ENCODE measurements at regions not wholly inside any gene's neighbourhood (a gene's known extent, or its start where the extent isn't known, plus 50 kb on each side); places are given as distances from the start of the nearest gene placed in this dataset.

- H3K4me3 ChIP-seq (ENCODE audit: low read length): no peak overlapping the region
- no peak for DNase-seq (ENCODE audit: low read depth, low spot score)
Measured at GRCh38 chrX:121102101-121102500, 54.7 kb downstream of the GLUD2 start.

- H3K4me3 ChIP-seq (ENCODE audit: low read length): no peak overlapping the region
- DNase-seq (ENCODE audit: low read depth, low spot score): no peak
Measured at GRCh38 chrX:121103381-121103780, 56.0 kb downstream of the GLUD2 start.

- DNase-seq (ENCODE audit: low read depth, low spot score): no peak
- H3K4me3 ChIP-seq (ENCODE audit: low read length): no peak overlapping the region
Measured at GRCh38 chrX:121106484-121107235, 59.2 kb downstream of the GLUD2 start.

DNA sequence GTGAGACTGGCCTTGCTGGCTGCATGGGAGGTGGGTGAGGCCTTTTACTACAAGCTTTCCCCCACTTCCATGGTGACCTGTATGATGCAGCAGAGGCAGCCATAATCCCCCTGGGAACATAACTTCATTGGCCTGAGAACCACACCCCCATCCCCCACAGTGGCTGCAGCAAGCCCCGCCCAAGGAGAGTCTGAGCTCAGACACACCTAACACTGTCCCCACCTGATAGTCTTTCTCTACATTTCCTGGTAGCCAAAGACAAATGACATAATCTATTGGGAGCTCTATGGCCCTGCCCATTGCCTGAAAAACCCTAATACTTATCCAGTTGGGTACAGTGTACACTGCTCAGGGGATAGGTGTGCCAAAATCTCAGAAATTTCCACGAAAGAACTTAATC is 62.6 kb downstream of the GLUD2 start:
- DNase-seq (ENCODE audit: low read depth, low spot score): no peak
- H3K4me3 ChIP-seq (ENCODE audit: low read length): no peak overlapping the region

DNA sequence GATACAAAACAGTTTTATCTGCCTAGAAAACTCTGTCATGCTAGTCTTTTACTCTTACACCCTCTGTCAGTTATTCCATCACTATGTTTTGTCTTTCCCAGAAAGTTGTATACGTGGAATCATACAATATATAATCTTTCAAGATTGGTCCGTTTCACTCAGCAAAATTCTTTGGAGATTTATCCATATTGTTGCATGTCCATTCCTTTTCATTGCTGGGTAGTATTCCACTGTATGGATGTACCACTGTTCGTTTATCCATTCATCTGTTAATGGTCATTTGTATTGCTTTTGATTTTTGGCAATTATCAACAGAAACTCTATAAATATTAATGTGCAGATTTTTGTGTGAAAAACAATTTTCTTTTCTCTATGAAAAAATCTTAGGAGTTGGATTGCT is 63.1 kb downstream of the GLUD2 start:
- DNase-seq (ENCODE audit: low read depth, low spot score): no peak
- H3K4me3 ChIP-seq (ENCODE audit: low read length): no peak overlapping the region

DNA sequence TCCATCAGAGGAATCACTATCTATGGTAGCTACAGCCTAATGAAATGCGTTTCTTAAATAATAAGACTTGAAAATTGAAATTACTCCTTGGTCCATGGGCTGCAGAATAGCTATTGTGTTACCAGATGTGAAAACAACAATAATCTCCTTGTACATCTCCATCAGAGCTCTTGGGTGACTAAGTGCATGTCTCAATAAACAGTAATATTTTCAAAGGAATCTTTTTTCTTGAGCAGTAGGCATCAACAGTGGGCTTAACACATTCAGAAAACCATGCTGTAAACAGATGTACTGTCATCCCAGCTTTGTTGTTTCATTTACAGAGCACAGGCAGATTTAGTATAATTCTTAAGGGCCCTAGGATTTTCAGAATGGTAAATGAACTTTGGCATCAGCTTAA is 67.3 kb downstream of the GLUD2 start:
- no peak overlapping the region for H3K4me3 ChIP-seq (ENCODE audit: low read length)
- DNase-seq (ENCODE audit: low read depth, low spot score): no peak

GRCh38 chrX:121120690-121121605 is 73.5 kb downstream of the GLUD2 start:
- no peak overlapping the region for H3K4me3 ChIP-seq (ENCODE audit: low read length)

DNA sequence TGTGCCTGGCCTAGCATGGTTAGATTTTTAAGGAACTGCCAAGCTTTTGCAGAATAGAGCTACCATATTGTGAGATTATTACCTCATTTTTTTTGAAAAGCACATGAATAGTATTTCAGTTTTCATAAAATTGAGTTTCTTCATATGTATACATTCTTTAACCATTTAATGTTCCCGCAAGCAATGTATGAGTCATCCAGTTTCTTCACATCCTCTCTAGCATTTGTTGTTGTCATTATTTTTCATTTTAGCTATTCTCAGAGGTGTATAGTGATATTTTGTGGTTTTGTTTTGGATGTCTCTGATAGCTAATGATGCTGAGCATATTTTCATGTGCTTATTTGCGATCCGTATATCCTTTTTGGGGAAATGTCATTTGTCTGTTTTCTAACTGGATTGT is 74.9 kb downstream of the GLUD2 start:
- DNase-seq (ENCODE audit: low read depth, low spot score): no peak
- H3K4me3 ChIP-seq (ENCODE audit: low read length): no peak overlapping the region

More at GRCh38 chrX:121120690-121121605, 73.5 kb downstream of the GLUD2 start:
- no peak for DNase-seq (ENCODE audit: low read depth, low spot score)

- H3K4me3 ChIP-seq (ENCODE audit: low read length): no peak overlapping the region
- DNase-seq (ENCODE audit: low read depth, low spot score): no peak
Measured at GRCh38 chrX:121128925-121129877, 81.8 kb downstream of the GLUD2 start.

DNA sequence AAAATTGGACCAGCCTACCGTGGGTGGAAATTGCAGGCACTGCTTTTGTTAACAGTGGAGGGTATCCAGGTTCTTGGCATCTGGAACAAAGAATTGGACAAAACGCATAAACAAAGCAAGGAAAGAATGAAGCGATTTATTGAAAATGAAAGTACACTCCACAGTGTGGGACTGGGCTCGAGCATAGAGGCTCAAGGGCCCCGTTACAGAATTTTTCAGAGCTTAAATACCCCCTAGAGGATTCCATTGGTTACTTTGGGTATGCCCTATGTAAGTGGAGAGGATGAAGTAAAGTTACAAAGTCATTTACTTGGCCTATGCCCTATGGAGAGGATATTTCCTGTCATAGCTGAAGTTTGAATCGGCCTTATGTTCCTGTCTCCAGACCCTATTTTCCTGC is 85.3 kb downstream of the GLUD2 start:
- no peak for DNase-seq (ENCODE audit: low read depth, low spot score)
- no peak overlapping the region for H3K4me3 ChIP-seq (ENCODE audit: low read length)

DNA sequence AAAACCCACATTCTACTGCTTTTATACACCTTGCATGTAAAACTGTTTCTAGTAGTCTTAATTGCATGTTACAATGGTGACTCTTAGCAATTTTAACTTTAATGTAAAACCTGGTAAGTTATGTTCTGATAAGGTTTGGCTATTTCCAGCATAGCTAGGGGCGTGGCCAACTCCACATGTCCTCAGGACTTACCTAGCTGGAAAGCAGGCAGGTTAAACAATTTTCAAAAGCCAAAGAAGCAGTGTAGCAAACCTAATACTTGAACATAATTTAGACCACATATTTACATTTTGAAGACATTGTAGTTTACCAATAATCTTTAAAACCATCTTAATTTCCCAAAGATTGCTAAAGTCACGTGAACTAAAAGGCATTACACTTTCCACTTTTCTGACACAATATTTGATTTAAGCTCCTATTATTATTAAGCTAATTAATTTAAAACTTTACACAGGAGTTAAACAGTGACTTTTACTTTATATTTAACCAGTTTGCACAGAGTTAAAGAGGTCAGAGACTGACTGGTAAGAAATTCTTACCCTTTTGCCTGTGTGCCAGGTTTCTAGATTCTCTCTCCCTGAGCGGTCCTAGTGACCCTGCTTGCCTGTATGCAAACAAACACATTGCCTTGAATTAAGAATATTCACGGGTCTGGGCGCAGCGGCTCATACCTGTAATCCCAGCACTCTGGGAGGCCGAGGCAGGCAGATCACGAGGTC is 88.2 kb downstream of the GLUD2 start:
- no peak overlapping the region for H3K4me3 ChIP-seq (ENCODE audit: low read length)
- no peak for DNase-seq (ENCODE audit: low read depth, low spot score)

DNA sequence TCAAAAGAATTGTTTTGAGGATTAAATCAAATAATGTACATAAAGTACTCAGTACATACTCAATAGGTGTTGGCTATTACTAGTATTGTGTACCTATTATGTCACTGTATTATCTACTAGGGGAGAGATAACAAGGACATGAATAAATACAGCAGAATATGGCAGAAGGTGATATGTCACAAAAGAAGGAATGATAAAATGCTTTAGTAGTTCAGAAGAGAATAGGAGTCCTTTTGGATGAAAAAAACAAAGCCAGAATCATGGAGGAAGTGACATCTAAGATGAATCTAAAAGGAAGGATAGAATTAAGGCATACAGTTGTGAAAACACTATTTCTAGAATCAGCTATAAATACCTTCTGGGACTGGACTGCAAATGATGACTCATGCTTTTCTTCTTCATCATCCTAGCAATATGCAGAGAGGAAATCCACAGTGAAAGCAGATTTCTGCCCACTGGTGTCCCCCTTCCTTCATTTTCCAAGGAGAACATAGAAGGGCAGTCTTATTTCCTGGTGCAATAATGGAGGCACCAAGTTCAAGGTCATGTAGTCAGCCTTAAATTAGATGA is 98.7 kb downstream of the GLUD2 start:
- DNase-seq (ENCODE audit: low read depth, low spot score): no peak
- H3K4me3 ChIP-seq (ENCODE audit: low read length): no peak overlapping the region

GRCh38 chrX:121150217-121150616 is 102.8 kb downstream of the GLUD2 start:
- H3K4me3 ChIP-seq (ENCODE audit: low read length): no peak overlapping the region
- DNase-seq (ENCODE audit: low read depth, low spot score): no peak

DNA sequence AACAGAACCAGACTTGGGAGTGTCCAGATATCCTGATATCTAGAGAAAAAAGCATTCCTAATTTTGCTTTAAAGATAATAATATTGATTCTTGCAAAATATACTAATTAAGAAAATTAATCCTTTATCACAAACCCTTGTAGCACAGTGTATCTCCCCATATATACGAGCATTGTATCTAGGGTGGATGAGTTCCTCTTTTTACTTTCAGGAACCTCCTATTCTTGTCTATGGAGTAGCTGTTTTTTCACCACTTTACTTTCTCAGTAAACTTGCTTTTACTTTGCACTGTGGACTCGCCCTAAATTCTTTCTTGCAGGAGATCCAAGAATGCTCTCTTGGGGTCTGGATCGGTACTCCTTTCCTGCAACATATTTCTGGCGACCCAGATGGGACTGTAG is 103.9 kb downstream of the GLUD2 start:
- DNase-seq (ENCODE audit: low read depth, low spot score): no peak
- H3K4me3 ChIP-seq (ENCODE audit: low read length): no peak overlapping the region

GRCh38 chrX:121154858-121155404 is 107.5 kb downstream of the GLUD2 start:
- no peak for DNase-seq (ENCODE audit: low read depth, low spot score)
- no peak overlapping the region for H3K4me3 ChIP-seq (ENCODE audit: low read length)

DNA sequence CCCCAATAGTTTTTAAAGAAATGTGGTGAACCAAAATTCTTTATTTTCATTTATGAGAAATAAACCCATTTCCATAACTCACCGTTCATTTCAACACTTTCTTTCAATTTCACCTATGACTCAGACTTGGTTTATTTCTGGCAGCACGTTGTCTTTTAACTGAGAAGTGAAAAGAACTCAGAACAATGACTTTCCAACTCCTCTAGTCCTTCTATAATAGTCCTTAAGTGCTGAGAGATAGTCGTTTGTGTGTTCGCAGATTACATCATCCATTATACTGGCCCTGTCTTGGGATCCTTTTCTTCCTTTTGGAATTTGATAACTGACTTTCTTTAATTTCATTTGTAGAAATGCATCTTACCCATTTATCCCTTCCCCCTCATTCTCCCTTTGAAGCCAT is 113.6 kb downstream of the GLUD2 start:
- no peak overlapping the region for H3K4me3 ChIP-seq (ENCODE audit: low read length)
- DNase-seq (ENCODE audit: low read depth, low spot score): no peak

DNA sequence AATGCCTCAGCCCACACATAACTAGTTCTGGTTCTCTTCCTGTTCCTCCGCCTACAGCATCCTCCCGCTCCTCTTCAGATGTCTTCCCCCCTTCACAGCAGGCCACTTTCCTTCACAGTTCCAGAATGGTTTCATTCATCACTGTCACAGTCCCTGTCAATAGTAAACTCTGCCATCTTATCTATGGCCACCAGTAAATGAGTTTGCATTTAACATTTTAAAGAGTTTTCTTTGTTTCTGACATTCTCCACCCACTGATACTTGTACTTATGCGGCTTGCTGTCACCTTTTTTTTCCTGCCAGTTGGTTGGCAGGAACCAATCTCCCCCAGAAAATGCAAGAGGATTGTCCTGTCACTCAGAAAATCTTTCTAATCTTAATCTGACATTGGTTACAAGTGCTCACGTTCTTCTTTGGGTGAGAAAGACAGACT is 114.1 kb downstream of the GLUD2 start:
- DNase-seq (ENCODE audit: low read depth, low spot score): no peak

GRCh38 chrX:121163443-121163842 is 116.0 kb downstream of the GLUD2 start:
- no peak for DNase-seq (ENCODE audit: low read depth, low spot score)
- no peak overlapping the region for H3K4me3 ChIP-seq (ENCODE audit: low read length)

More for the DNA sequence above, 114.1 kb downstream of the GLUD2 start:
- no peak overlapping the region for H3K4me3 ChIP-seq (ENCODE audit: low read length)

Measured in Jurkat, Clone E6-1 (cell line).